ENCODE measurements at regions not wholly inside any gene's neighbourhood (a gene's known extent, or its start where the extent isn't known, plus 50 kb on each side); places are given as distances from the start of the nearest gene placed in this dataset.

- H3K9ac ChIP-seq (ENCODE audit: insufficient read depth, low read depth, low read length) = no peak overlapping the region
- CTCF ChIA-PET (ENCODE audit: low intra/inter-chr PET ratio, low total read pairs) = no interaction called here
- ATAC-seq = peak; percentile 88
- in situ Hi-C loops (cut with HindIII; ENCODE audit: extremely low pct_ligation_motif_present, low pct_unique_long_range_greater_than_20kb) (loop anchor here (5.0 kb wide), 1 partner anchor 317 kb away; no protein-coding TSS in a partner anchor), intact Hi-C loops (cut with micrococcal nuclease; ENCODE audit: unreplicated experiment) (loop anchor here (5.0 kb wide), 2 partner anchors 37 to 73 kb away; no protein-coding TSS in a partner anchor)
- DNase-seq (ENCODE audit: low spot score) = peak; percentile 83
- H3K27me3 ChIP-seq (ENCODE audit: control insufficient read depth in 1 of 2, insufficient read depth in 2 of 2, low read length in 2 of 2) = no peaks in the 10 kb centered on the region
- peak overlapping the region; percentile 11 for H3K27ac ChIP-seq (ENCODE audit: extremely low read length, insufficient read depth, low read length)
- WGBS (ENCODE audit: low lambda C conversion rate) = 14% methylated on average over 5 of the region's 10 CpGs
- H3K4me1 ChIP-seq (ENCODE audit: insufficient read depth, low read length) = peaks cover 35% of the 10 kb centered on the region
- no peaks in the 10 kb centered on the region for H3K79me2 ChIP-seq (ENCODE audit: insufficient read depth, low read length)
- POLR2A ChIA-PET = interaction anchor here (0.9 to 2.3 kb wide), 2 partner anchors 55 to 317 kb away, joined by 3 to 6 read pairs; no protein-coding TSS in a partner anchor
- no TSS peak for BruUV-seq (replicated peaks)
- peak; percentile 57 for FAIRE-seq
- H3K4me3 ChIP-seq (replicated peaks in 1 of 3; ENCODE audit: insufficient read depth in 1 of 3, low read depth in 2 of 3, low read length in 3 of 3) = no peak overlapping the region
- H3K36me3 ChIP-seq (replicated peaks in 1 of 2; ENCODE audit: control insufficient read depth in 1 of 2, insufficient read depth in 2 of 2, low read length in 2 of 2) = no peaks in the 10 kb centered on the region
- peak overlapping the region; percentile 43; the same call in 1 of the 2 replicates for H3K4me2 ChIP-seq (ENCODE audit: low read depth, low read length)
- H3K9me3 ChIP-seq (ENCODE audit: low read length) = no peaks in the 10 kb centered on the region
- H4K20me1 ChIP-seq (ENCODE audit: insufficient read depth, low read length) = no peaks in the 10 kb centered on the region
- no peak overlapping the region for H2AFZ ChIP-seq (ENCODE audit: low read length)
- TF ChIP-seq SPEN (CRISPR knock-in tag; IDR thresholded peaks at IDR 0.05; ENCODE audit: low read depth) (peak; percentile 38; the same call in 1 of the 2 replicates), ZNF614 (CRISPR knock-in tag; IDR thresholded peaks at IDR 0.05; ENCODE audit: borderline replicate concordance) (0 out of 2 replicates have a peak, but pooled peaks have one; percentile 35), HOXA3 (CRISPR knock-in tag; IDR thresholded peaks at IDR 0.05) (peak; percentile 58; the same call in 1 of the 2 replicates), ZNF574 (CRISPR knock-in tag; IDR thresholded peaks at IDR 0.05) (peak; percentile 40), TRIM24 (CRISPR knock-in tag; IDR thresholded peaks at IDR 0.05) (0 out of 2 replicates have a peak, but pooled peaks have one; percentile 21), NR2F2 (IDR thresholded peaks at IDR 0.05; ENCODE audit: borderline replicate concordance, low read depth) (peak; percentile 88), TEF (CRISPR knock-in tag; IDR thresholded peaks at IDR 0.05) (no peak), ELF3 (CRISPR knock-in tag; IDR thresholded peaks at IDR 0.05) (no peak), ZNF83 (CRISPR knock-in tag; IDR thresholded peaks at IDR 0.05; ENCODE audit: borderline replicate concordance) (no peak), ZSCAN21 (CRISPR knock-in tag; IDR thresholded peaks at IDR 0.05; ENCODE audit: borderline replicate concordance) (no peak), ZNF121 (CRISPR knock-in tag; IDR thresholded peaks at IDR 0.05) (no peak), ZNF180 (CRISPR knock-in tag; IDR thresholded peaks at IDR 0.05; ENCODE audit: borderline replicate concordance, low read depth) (no peak), HNF4G (IDR thresholded peaks at IDR 0.05; ENCODE audit: borderline replicate concordance, low read depth, low read length) (peak; percentile 62; the same call in 1 of the 2 replicates), HNF4G (CRISPR knock-in tag; IDR thresholded peaks at IDR 0.05; ENCODE audit: borderline replicate concordance, low read depth) (no peak), ZC3H13 (CRISPR knock-in tag; IDR thresholded peaks at IDR 0.05) (no peak)
- TF ChIP-seq, protein P1, sequence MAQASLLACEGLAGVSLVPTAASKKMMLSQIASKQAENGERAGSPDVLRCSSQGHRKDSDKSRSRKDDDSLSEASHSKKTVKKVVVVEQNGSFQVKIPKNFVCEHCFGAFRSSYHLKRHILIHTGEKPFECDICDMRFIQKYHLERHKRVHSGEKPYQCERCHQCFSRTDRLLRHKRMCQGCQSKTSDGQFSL (CRISPR knock-in tag; IDR thresholded peaks at IDR 0.05) = no peak
These were observed 86.8 kb upstream of the PARP11 start for GRCh38 chr12:3959799-3960560.
